ENCODE measurements at regions not wholly inside any gene's neighbourhood (a gene's known extent, or its start where the extent isn't known, plus 50 kb on each side); places are given as distances from the start of the nearest gene placed in this dataset.
"Not testable (repeated sequence)": the region's sequence is repeated elsewhere in the genome, so short reads cannot be mapped to it uniquely, and the experiment has no call there.

DNA sequence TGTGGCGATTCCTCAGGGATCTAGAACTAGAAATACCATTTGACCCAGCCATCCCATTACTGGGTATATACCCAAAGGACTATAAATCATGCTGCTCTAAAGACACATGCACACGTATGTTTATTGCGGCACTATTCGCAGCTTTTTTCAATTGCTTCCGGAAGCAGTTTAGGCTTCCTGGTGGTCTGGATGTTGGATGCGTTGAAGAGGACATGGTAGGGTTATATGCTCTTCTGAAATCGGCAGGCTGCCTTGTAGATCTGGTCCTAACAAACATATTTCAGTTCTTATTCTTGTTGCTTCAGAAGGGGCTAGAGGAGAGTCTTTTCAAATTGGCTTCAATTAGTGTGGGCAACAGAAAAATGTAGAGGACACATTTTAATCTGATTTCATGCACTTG, 243.4 kb downstream of the TMA16 start:
- TF ChIP-seq, protein P1, sequence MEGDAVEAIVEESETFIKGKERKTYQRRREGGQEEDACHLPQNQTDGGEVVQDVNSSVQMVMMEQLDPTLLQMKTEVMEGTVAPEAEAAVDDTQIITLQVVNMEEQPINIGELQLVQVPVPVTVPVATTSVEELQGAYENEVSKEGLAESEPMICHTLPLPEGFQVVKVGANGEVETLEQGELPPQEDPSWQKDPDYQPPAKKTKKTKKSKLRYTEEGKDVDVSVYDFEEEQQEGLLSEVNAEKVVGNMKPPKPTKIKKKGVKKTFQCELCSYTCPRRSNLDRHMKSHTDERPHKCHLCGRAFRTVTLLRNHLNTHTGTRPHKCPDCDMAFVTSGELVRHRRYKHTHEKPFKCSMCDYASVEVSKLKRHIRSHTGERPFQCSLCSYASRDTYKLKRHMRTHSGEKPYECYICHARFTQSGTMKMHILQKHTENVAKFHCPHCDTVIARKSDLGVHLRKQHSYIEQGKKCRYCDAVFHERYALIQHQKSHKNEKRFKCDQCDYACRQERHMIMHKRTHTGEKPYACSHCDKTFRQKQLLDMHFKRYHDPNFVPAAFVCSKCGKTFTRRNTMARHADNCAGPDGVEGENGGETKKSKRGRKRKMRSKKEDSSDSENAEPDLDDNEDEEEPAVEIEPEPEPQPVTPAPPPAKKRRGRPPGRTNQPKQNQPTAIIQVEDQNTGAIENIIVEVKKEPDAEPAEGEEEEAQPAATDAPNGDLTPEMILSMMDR (IDR thresholded peaks at IDR 0.05) = not testable (repeated sequence)
- TF ChIP-seq, protein P2, sequence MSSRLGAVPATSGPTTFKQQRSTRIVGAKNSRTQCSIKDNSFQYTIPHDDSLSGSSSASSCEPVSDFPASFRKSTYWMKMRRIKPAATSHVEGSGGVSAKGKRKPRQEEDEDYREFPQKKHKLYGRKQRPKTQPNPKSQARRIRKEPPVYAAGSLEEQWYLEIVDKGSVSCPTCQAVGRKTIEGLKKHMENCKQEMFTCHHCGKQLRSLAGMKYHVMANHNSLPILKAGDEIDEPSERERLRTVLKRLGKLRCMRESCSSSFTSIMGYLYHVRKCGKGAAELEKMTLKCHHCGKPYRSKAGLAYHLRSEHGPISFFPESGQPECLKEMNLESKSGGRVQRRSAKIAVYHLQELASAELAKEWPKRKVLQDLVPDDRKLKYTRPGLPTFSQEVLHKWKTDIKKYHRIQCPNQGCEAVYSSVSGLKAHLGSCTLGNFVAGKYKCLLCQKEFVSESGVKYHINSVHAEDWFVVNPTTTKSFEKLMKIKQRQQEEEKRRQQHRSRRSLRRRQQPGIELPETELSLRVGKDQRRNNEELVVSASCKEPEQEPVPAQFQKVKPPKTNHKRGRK (CRISPR knock-in tag; IDR thresholded peaks at IDR 0.05; ENCODE audit: borderline replicate concordance) = not testable (repeated sequence)
- not testable (repeated sequence) for TF ChIP-seq ZNF416 (CRISPR knock-in tag; IDR thresholded peaks at IDR 0.05); FOXK1 (CRISPR knock-in tag; IDR thresholded peaks at IDR 0.05); PRRX2 (CRISPR knock-in tag; IDR thresholded peaks at IDR 0.05); CREM (CRISPR knock-in tag; IDR thresholded peaks at IDR 0.05); ZNF138 (CRISPR knock-in tag; conservative IDR thresholded peaks at IDR 0.05); ELF4 (CRISPR knock-in tag; IDR thresholded peaks at IDR 0.05; ENCODE audit: low read depth); SP1 (CRISPR knock-in tag; conservative IDR thresholded peaks at IDR 0.05); NR1H2 (CRISPR knock-in tag; IDR thresholded peaks at IDR 0.05); FOXJ3 (CRISPR knock-in tag; IDR thresholded peaks at IDR 0.05; ENCODE audit: borderline replicate concordance)
- TF ChIP-seq, protein P3, sequence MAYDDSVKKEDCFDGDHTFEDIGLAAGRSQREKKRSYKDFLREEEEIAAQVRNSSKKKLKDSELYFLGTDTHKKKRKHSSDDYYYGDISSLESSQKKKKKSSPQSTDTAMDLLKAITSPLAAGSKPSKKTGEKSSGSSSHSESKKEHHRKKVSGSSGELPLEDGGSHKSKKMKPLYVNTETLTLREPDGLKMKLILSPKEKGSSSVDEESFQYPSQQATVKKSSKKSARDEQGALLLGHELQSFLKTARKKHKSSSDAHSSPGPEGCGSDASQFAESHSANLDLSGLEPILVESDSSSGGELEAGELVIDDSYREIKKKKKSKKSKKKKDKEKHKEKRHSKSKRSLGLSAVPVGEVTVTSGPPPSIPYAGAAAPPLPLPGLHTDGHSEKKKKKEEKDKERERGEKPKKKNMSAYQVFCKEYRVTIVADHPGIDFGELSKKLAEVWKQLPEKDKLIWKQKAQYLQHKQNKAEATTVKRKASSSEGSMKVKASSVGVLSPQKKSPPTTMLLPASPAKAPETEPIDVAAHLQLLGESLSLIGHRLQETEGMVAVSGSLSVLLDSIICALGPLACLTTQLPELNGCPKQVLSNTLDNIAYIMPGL (CRISPR knock-in tag; IDR thresholded peaks at IDR 0.05) = not testable (repeated sequence)
- TF ChIP-seq, protein P4, sequence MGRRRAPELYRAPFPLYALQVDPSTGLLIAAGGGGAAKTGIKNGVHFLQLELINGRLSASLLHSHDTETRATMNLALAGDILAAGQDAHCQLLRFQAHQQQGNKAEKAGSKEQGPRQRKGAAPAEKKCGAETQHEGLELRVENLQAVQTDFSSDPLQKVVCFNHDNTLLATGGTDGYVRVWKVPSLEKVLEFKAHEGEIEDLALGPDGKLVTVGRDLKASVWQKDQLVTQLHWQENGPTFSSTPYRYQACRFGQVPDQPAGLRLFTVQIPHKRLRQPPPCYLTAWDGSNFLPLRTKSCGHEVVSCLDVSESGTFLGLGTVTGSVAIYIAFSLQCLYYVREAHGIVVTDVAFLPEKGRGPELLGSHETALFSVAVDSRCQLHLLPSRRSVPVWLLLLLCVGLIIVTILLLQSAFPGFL (CRISPR knock-in tag; IDR thresholded peaks at IDR 0.05; ENCODE audit: borderline replicate concordance) = not testable (repeated sequence)

Measured in WTC11 (cell line).